Keratinocyte (primary cell): ENCODE measurements at regions not wholly inside any gene's neighbourhood (a gene's known extent, or its start where the extent isn't known, plus 50 kb on each side); places are given as distances from the start of the nearest gene placed in this dataset.

Source experiments
- CTCF ChIP-seq, 3 experiments: IDR thresholded peaks in 1 of 3; conservative IDR thresholded peaks in 1 of 3; optimal IDR thresholded peaks in 1 of 3; 2 replicates in 2 of 3; 3 replicates in 1 of 3; pipeline versions ENCODE3 to v1.5.1; 2011; ENCODE audit warnings: low read length in 3 of 3, mild to moderate bottlenecking in 3 of 3, moderate library complexity in 2 of 3, control low read depth in 1 of 3, inconsistent platforms in 1 of 3; ENCODE audit not compliant: insufficient read depth in 2 of 3; ENCODE audit errors: extremely low read depth in 1 of 3
- EZH2 ChIP-seq: IDR thresholded peaks from one replicate; pipeline ENCODE4 v1.6.1; 2012; ENCODE audit warnings: inconsistent platforms, mild to moderate bottlenecking, low read length, moderate library complexity

- TF ChIP-seq CTCF (optimal IDR thresholded peaks at IDR 0.05 in 1 of 3, IDR thresholded peaks at IDR 0.05 in 1 of 3, conservative IDR thresholded peaks at IDR 0.05 in 1 of 3; ENCODE audit: extremely low read depth in 1 of 3, insufficient read depth in 2 of 3, low read length in 3 of 3): no peak
- TF ChIP-seq EZH2: no peak
Measured at GRCh38 chr12:107436836-107437235, 248.8 kb upstream of the PWP1 start.
